ENCODE measurements at regions not wholly inside any gene's neighbourhood (a gene's known extent, or its start where the extent isn't known, plus 50 kb on each side); places are given as distances from the start of the nearest gene placed in this dataset.

DNA sequence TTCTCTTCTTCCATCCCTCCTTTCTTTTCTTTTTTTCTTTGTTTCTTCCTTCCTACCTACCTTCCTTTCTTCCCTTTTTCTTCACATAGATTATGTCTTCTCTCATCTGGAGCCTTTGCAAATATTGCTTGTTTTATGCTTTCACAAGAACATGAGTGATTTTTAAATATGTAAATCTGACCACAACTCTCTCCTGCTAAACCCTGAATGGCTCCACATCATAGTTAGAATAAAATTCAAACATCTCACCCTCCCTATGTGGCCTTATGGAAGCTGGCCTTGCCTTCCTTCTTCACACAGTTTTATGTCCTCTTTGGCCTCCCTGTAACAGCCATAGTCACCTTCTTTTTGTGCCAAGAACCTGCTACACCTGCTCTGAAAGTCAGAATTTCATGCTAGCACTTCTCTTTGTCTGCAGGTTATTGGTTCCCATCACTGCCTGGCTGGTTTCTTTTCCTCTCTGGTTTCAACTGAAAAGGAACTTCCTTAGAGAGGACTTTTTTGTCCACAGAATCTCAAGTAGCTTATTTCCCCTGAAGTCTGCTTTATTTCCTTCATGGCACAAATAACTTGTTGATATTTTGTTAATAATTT lies 114.3 kb upstream of the TNC start:
- ATAC-seq (no peak), DNase-seq (no peak)
- TF ChIP-seq POLR2A (IDR thresholded peaks at IDR 0.05): no peak
- no peak for TF ChIP-seq CTCF (IDR thresholded peaks at IDR 0.05)
- no peak overlapping the region for H3K4me3 ChIP-seq
- H3K36me3 ChIP-seq: no peaks in the 10 kb centered on the region
- intact Hi-C loops (cut with DNase I): no loop called here
- no peaks in the 10 kb centered on the region for H3K4me1 ChIP-seq
- H3K9me3 ChIP-seq: peaks cover 0 to 4% (median 0%) of the 10 kb centered on the region in 12 donors
- no peak overlapping the region for H3K27ac ChIP-seq
- H3K27me3 ChIP-seq: no peaks in the 10 kb centered on the region

DNA sequence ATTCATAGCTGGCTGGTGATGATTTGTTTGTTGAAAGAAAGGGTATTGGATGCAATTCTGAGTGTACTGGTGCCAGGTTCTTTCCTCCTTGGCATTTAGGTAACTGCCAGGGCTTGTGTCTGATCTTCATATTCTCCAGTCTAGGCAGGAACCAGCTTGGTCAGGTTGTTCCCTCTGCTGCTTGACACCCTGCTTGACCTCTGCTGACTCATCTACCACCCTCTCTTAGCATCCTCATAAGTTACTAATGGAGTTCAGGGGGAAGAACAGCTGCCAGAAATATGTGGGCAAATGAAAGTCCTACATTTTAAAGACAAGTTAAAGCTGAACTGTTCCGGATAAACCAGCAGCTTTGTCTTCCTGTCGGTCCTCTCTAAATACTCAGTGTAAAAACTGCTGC lies 116.1 kb upstream of the TNC start:
- DNase-seq (no peak), ATAC-seq (peak in 1 of 4 donors; percentile 59)
- WGBS, 4 donors: 74 to 82% (median 78%) methylated on average over 2 of the region's 2 CpGs
- Histone ChIP-seq H3K36me3 (no peaks in the 10 kb centered on the region), H3K27ac (no peak overlapping the region), H3K4me1 (peaks cover 0 to 6% (median 0%) of the 10 kb centered on the region in 12 donors), H3K4me3 (no peak overlapping the region), H3K27me3 (no peaks in the 10 kb centered on the region), H3K9me3 (peaks cover 0 to 3% (median 0%) of the 10 kb centered on the region in 12 donors)
- TF ChIP-seq POLR2A (IDR thresholded peaks at IDR 0.05) (no peak), CTCF (IDR thresholded peaks at IDR 0.05) (no peak)
- intact Hi-C loops (cut with DNase I): no loop called here

- intact Hi-C loops (cut with DNase I): no loop called here
- WGBS, 4 donors: 51 to 80% (median 76%) methylated on average over 1 of the region's 1 CpG
- Histone ChIP-seq H3K4me1 (peaks cover 0 to 6% (median 0%) of the 10 kb centered on the region in 12 donors), H3K27me3 (no peaks in the 10 kb centered on the region), H3K36me3 (no peaks in the 10 kb centered on the region), H3K27ac (no peak overlapping the region), H3K9me3 (no peaks in the 10 kb centered on the region), H3K4me3 (no peak overlapping the region)
- no peak for ATAC-seq
- no peak for DNase-seq
- TF ChIP-seq POLR2A (IDR thresholded peaks at IDR 0.05): no peak
- TF ChIP-seq CTCF (IDR thresholded peaks at IDR 0.05): no peak
Measured at GRCh38 chr9:115235221-115235620, 117.3 kb upstream of the TNC start.

GRCh38 chr9:115237385-115237998 lies 119.5 kb upstream of the TNC start:
- DNase-seq: peak in 2 of 5 donors; percentile 39 to 46
- no peaks in the 10 kb centered on the region for H3K27me3 ChIP-seq
- no peak overlapping the region for H3K4me3 ChIP-seq
- peaks cover 0 to 6% (median 0%) of the 10 kb centered on the region in 12 donors for H3K4me1 ChIP-seq
- intact Hi-C loops (cut with DNase I): no loop called here
- no peaks in the 10 kb centered on the region for H3K9me3 ChIP-seq
- H3K36me3 ChIP-seq: no peaks in the 10 kb centered on the region
- peak overlapping the region in 1 of 12 donors; percentile 25 for H3K27ac ChIP-seq
- no peak for TF ChIP-seq POLR2A (IDR thresholded peaks at IDR 0.05)
- TF ChIP-seq CTCF (IDR thresholded peaks at IDR 0.05): no peak
- ATAC-seq: peak; percentile 37 to 89 (median 66)
- WGBS, 4 donors: 69 to 85% (median 76%) methylated on average over 7 of the region's 7 CpGs
